ENCODE measurements at regions not wholly inside any gene's neighbourhood (a gene's known extent, or its start where the extent isn't known, plus 50 kb on each side); places are given as distances from the start of the nearest gene placed in this dataset.

- TF ChIP-seq CTCF (IDR thresholded peaks at IDR 0.05) (no peak), EP300 (IDR thresholded peaks at IDR 0.05) (no peak), POLR2A (IDR thresholded peaks at IDR 0.05) (no peak)
Observed at GRCh38 chr2:120583121-120583520, 152.5 kb upstream of the GLI2 start.
